Endothelial cell (in vitro differentiated cells): ENCODE measurements at regions not wholly inside any gene's neighbourhood (a gene's known extent, or its start where the extent isn't known, plus 50 kb on each side); places are given as distances from the start of the nearest gene placed in this dataset.

Source experiments
- DNase-seq: peaks from one replicate; pipeline ENCODE4 v3.0.0; 2021; ENCODE audit warnings: low spot score
- H3K27ac Mint-ChIP-seq: one replicate; pipeline ENCODE4 v1.8.0; 2021; ENCODE audit warnings: mixed read lengths, inconsistent platforms; ENCODE audit not compliant: unreplicated experiment
- H3K27me3 Mint-ChIP-seq: one replicate; pipeline ENCODE4 v1.8.0; 2021; ENCODE audit warnings: mild to moderate bottlenecking, moderate library complexity, mixed read lengths, inconsistent platforms; ENCODE audit not compliant: unreplicated experiment
- H3K36me3 Mint-ChIP-seq: one replicate; pipeline ENCODE4 v1.8.0; 2021; ENCODE audit warnings: mild to moderate bottlenecking, low read depth, mixed read lengths, inconsistent platforms; ENCODE audit not compliant: unreplicated experiment
- H3K4me1 Mint-ChIP-seq: one replicate; pipeline ENCODE4 v1.8.0; 2021; ENCODE audit warnings: mild to moderate bottlenecking, mixed read lengths, inconsistent platforms; ENCODE audit not compliant: unreplicated experiment
- H3K4me3 Mint-ChIP-seq: one replicate; pipeline ENCODE4 v1.8.0; 2021; ENCODE audit warnings: mild to moderate bottlenecking, mixed read lengths, inconsistent platforms; ENCODE audit not compliant: unreplicated experiment
- H3K9me3 Mint-ChIP-seq: one replicate; pipeline ENCODE4 v1.8.0; 2021; ENCODE audit warnings: mixed read lengths, inconsistent platforms; ENCODE audit not compliant: unreplicated experiment
- TF ChIP-seq, protein P1 (sequence below): fragments of 200-600 bp; sonication (generic); IDR thresholded peaks from one replicate; pipeline ENCODE4 v1.5.0; 2021; ENCODE audit warnings: antibody characterized with exemption; ENCODE audit not compliant: unreplicated experiment

DNA sequence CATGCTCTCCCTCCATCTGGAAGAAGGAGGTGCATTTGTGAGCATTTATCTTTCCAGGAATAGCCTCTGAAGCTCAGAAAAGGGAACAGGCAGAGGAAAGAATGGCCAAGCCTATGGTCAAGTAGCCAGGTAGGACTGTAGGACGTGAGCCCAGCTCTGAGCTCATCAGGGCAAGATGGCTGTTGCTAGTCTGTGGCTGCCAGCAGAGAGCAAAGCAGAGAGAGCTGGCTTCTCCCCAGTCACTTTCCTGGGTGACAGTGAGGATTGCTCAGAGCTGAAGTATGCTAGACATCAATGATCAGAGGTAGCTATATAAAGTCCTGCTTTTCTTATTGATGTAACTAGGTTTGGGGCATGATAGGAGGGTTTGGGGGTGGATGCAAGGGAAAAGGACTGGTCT, 146.1 kb upstream of the SLC24A5 start:
- no peak for DNase-seq
- Mint-ChIP-seq H3K9me3 (no peaks in the 10 kb centered on the region), H3K4me1 (no peaks in the 10 kb centered on the region), H3K27ac (no peak overlapping the region), H3K4me3 (no peak overlapping the region), H3K27me3 (peaks cover 1% of the 10 kb centered on the region), H3K36me3 (no peaks in the 10 kb centered on the region)
- TF ChIP-seq, protein P1, sequence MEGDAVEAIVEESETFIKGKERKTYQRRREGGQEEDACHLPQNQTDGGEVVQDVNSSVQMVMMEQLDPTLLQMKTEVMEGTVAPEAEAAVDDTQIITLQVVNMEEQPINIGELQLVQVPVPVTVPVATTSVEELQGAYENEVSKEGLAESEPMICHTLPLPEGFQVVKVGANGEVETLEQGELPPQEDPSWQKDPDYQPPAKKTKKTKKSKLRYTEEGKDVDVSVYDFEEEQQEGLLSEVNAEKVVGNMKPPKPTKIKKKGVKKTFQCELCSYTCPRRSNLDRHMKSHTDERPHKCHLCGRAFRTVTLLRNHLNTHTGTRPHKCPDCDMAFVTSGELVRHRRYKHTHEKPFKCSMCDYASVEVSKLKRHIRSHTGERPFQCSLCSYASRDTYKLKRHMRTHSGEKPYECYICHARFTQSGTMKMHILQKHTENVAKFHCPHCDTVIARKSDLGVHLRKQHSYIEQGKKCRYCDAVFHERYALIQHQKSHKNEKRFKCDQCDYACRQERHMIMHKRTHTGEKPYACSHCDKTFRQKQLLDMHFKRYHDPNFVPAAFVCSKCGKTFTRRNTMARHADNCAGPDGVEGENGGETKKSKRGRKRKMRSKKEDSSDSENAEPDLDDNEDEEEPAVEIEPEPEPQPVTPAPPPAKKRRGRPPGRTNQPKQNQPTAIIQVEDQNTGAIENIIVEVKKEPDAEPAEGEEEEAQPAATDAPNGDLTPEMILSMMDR = no peak

DNA sequence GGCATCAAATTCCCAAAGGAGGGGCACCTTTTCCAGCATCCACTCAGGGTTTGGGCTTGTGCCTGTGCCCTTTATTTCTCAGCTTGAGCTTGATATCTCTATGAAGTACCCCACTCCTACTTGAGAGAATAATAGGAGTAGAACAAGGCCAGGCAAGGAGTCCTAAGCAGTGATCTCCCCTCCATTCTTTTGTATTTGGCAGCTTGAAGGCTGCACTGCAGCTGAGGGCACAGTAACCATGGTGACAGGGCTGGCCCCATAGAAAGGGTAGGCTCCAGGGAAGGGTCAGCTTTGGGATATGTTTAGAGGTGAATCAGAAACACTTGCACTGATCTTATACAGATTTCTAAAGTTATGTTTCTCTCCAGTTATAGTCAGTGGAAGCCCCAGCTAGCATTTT, 145.4 kb upstream of the SLC24A5 start:
- no peak overlapping the region for H3K27ac Mint-ChIP-seq
- no peaks in the 10 kb centered on the region for H3K36me3 Mint-ChIP-seq
- DNase-seq = no peak
- no peaks in the 10 kb centered on the region for H3K4me1 Mint-ChIP-seq
- H3K9me3 Mint-ChIP-seq = no peaks in the 10 kb centered on the region
- H3K4me3 Mint-ChIP-seq = no peak overlapping the region
- peaks cover 1% of the 10 kb centered on the region for H3K27me3 Mint-ChIP-seq
- TF ChIP-seq, protein P1 = no peak

DNA sequence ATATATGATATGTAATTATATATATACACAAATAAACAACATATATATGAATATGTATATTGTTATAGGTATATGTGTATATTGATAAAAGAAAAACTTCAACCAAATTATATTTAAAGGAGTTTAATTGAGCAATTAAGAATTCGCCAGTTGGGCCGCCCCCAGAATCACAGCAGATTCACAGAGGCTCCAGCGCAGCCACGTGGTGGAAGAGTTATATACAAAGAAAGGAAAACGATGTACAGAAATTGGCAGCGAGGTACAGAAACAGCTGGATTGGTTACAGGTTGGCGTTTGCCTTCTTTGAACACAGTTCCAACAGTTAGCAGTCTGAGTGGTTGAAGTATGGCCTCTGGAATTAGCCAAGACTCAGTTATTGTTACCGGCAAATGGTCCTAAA, 137.3 kb upstream of the SLC24A5 start:
- DNase-seq = no peak
- Mint-ChIP-seq H3K4me1 (no peaks in the 10 kb centered on the region), H3K36me3 (no peaks in the 10 kb centered on the region), H3K27ac (no peak overlapping the region), H3K9me3 (no peaks in the 10 kb centered on the region), H3K4me3 (no peak overlapping the region), H3K27me3 (no peaks in the 10 kb centered on the region)
- TF ChIP-seq, protein P1 = no peak

DNA sequence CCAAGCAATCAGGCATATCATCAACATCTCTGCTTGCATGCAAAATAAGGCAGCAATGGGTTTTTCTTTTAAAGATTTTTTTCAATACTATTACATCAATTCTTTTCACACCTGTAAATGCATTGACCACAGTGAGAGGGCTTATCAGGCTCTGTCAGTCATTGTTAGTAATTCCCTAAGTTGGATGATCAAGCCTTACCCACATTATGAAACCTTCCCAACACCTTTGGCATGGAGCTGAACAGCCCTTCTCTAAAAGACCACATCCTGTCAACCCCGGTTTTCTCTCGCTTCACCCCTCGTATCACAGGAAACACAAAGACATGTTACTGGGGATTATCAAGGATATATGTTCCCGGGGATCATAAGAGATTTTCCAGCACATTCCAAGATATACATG, 135.2 kb upstream of the SLC24A5 start:
- Mint-ChIP-seq H3K4me3 (no peak overlapping the region), H3K27me3 (no peaks in the 10 kb centered on the region), H3K9me3 (no peaks in the 10 kb centered on the region), H3K27ac (no peak overlapping the region), H3K4me1 (no peaks in the 10 kb centered on the region), H3K36me3 (no peaks in the 10 kb centered on the region)
- no peak for DNase-seq
- TF ChIP-seq, protein P1 = no peak

DNA sequence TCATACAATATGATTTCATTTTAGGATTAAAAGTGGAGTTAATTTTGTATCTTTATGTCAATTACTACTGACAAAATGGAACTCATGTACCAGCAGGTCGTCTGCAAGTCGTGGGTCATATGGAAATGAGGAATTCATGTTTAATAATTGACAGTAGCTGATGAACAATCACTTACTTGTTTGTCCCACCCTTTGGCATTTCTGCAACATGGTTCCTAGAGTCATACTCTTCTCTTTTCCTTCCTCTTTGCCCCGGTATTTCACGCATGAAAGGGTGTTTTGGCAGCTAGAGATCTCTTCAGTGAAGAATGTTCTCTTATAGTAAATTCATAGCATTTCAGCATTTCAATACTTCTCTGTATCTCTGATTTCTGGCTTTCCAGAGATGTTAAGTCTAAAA, 133.3 kb upstream of the SLC24A5 start:
- Mint-ChIP-seq H3K9me3 (no peaks in the 10 kb centered on the region), H3K36me3 (no peaks in the 10 kb centered on the region), H3K4me1 (no peaks in the 10 kb centered on the region), H3K27me3 (no peaks in the 10 kb centered on the region), H3K4me3 (no peak overlapping the region), H3K27ac (no peak overlapping the region)
- TF ChIP-seq, protein P1 = no peak
- DNase-seq = no peak
